ENCODE measurements at regions not wholly inside any gene's neighbourhood (a gene's known extent, or its start where the extent isn't known, plus 50 kb on each side); places are given as distances from the start of the nearest gene placed in this dataset.

GRCh38 chr20:24305371-24305770 is 164.1 kb upstream of the SYNDIG1 start:
- no peaks in the 10 kb centered on the region for H3K79me2 ChIP-seq (ENCODE audit: low read length)
- no peaks in the 10 kb centered on the region for H3F3A ChIP-seq (ENCODE audit: low read length, unreplicated experiment)
- BruUV-seq (replicated peaks), result no TSS peak
- no peak overlapping the region for H3K4me2 ChIP-seq (ENCODE audit: low read length)
- ChIA-PET CTCF (no interaction called here), POLR2A (ENCODE audit: unreplicated experiment) (no interaction called here)
- peaks cover 85% of the 10 kb centered on the region for H3K27me3 ChIP-seq (ENCODE audit: low read length)
- H3K4me1 ChIP-seq (ENCODE audit: insufficient read depth, low read length), result no peaks in the 10 kb centered on the region
- no peak overlapping the region for H3K4me3 ChIP-seq (ENCODE audit: low read length)
- DNase-seq, result no peak
- no peaks in the 10 kb centered on the region for H3K9me3 ChIP-seq (ENCODE audit: low read length)
- H2AFZ ChIP-seq (ENCODE audit: low read length), result no peak overlapping the region
- no peak overlapping the region for H3K9ac ChIP-seq (ENCODE audit: low read length)
- TF ChIP-seq EZH2 (IDR thresholded peaks at IDR 0.05; ENCODE audit: low read length, unreplicated experiment) (no peak), EZH2phosphoT487 (IDR thresholded peaks at IDR 0.05; ENCODE audit: borderline replicate concordance, low read length) (no peak), CTCF (conservative IDR thresholded peaks at IDR 0.05; ENCODE audit: low read depth, low read length) (no peak)
- intact Hi-C loops (cut with micrococcal nuclease), result no loop called here
- H3K27ac ChIP-seq (ENCODE audit: low read length), result no peak overlapping the region
- H3K9me2 ChIP-seq (replicated peaks; ENCODE audit: low read length), result no peaks in the 10 kb centered on the region; the same call in 1 of the 2 replicates
- no peaks in the 10 kb centered on the region for H3K36me3 ChIP-seq (ENCODE audit: low read depth, low read length)
- no peak for ATAC-seq
- H4K20me1 ChIP-seq (ENCODE audit: low read length), result no peaks in the 10 kb centered on the region

GRCh38 chr20:24304291-24304690 is 165.1 kb upstream of the SYNDIG1 start:
- Histone ChIP-seq H3K4me3 (ENCODE audit: low read length) (no peak overlapping the region), H3K9ac (ENCODE audit: low read length) (no peak overlapping the region), H4K20me1 (ENCODE audit: low read length) (no peaks in the 10 kb centered on the region), H3K4me1 (ENCODE audit: insufficient read depth, low read length) (no peaks in the 10 kb centered on the region), H3K36me3 (ENCODE audit: low read depth, low read length) (no peaks in the 10 kb centered on the region), H3K9me3 (ENCODE audit: low read length) (no peaks in the 10 kb centered on the region), H3K79me2 (ENCODE audit: low read length) (no peaks in the 10 kb centered on the region), H2AFZ (ENCODE audit: low read length) (no peak overlapping the region), H3K4me2 (ENCODE audit: low read length) (no peak overlapping the region), H3K27me3 (ENCODE audit: low read length) (peaks cover 88% of the 10 kb centered on the region), H3F3A (ENCODE audit: low read length, unreplicated experiment) (no peaks in the 10 kb centered on the region), H3K9me2 (replicated peaks; ENCODE audit: low read length) (no peaks in the 10 kb centered on the region), H3K27ac (ENCODE audit: low read length) (no peak overlapping the region)
- intact Hi-C loops (cut with micrococcal nuclease), result no loop called here
- ATAC-seq (no peak), DNase-seq (no peak)
- no TSS peak for BruUV-seq (replicated peaks)
- ChIA-PET CTCF (no interaction called here), POLR2A (ENCODE audit: unreplicated experiment) (no interaction called here)
- TF ChIP-seq EZH2phosphoT487 (IDR thresholded peaks at IDR 0.05; ENCODE audit: borderline replicate concordance, low read length) (no peak), CTCF (conservative IDR thresholded peaks at IDR 0.05; ENCODE audit: low read depth, low read length) (no peak), EZH2 (IDR thresholded peaks at IDR 0.05; ENCODE audit: low read length, unreplicated experiment) (no peak)

- Histone ChIP-seq H3K4me2 (ENCODE audit: low read length) (no peak overlapping the region), H3K79me2 (ENCODE audit: low read length) (no peaks in the 10 kb centered on the region), H3F3A (ENCODE audit: low read length, unreplicated experiment) (no peaks in the 10 kb centered on the region), H3K4me1 (ENCODE audit: insufficient read depth, low read length) (no peaks in the 10 kb centered on the region), H3K9me3 (ENCODE audit: low read length) (no peaks in the 10 kb centered on the region), H2AFZ (ENCODE audit: low read length) (no peak overlapping the region), H4K20me1 (ENCODE audit: low read length) (no peaks in the 10 kb centered on the region), H3K27me3 (ENCODE audit: low read length) (peaks cover 94% of the 10 kb centered on the region), H3K4me3 (ENCODE audit: low read length) (no peak overlapping the region), H3K36me3 (ENCODE audit: low read depth, low read length) (no peaks in the 10 kb centered on the region), H3K27ac (ENCODE audit: low read length) (no peak overlapping the region), H3K9me2 (replicated peaks; ENCODE audit: low read length) (no peaks in the 10 kb centered on the region), H3K9ac (ENCODE audit: low read length) (no peak overlapping the region)
- POLR2A ChIA-PET (ENCODE audit: unreplicated experiment), result no interaction called here
- CTCF ChIA-PET, result no interaction called here
- TF ChIP-seq EZH2 (IDR thresholded peaks at IDR 0.05; ENCODE audit: low read length, unreplicated experiment), result no peak
- TF ChIP-seq EZH2phosphoT487 (IDR thresholded peaks at IDR 0.05; ENCODE audit: borderline replicate concordance, low read length), result no peak
- peak; percentile 37 for TF ChIP-seq CTCF (conservative IDR thresholded peaks at IDR 0.05; ENCODE audit: low read depth, low read length)
- ATAC-seq (no peak), DNase-seq (peak; percentile 23)
- intact Hi-C loops (cut with micrococcal nuclease), result no loop called here
- BruUV-seq (replicated peaks), result no TSS peak
Measured at GRCh38 chr20:24303393-24304170, 165.8 kb upstream of the SYNDIG1 start.
